OCI-LY7 (cell line): ENCODE measurements at regions not wholly inside any gene's neighbourhood (a gene's known extent, or its start where the extent isn't known, plus 50 kb on each side); places are given as distances from the start of the nearest gene placed in this dataset.
A peak's percentile ranks its signal among the peaks of the same experiment; 100 is the strongest.

Experiments used
- BruUV-seq: library from RNA; stranded (reverse); fragments of 400-500 nt; replicated peaks from 2 replicates; lab custom pipeline; 2021; lab: Mats Ljungman, UMichigan
- CTCF ChIA-PET: fragments of 300-600 bp; sonication (Branson Sonifier 250); formaldehyde crosslinking; loops from one replicate; lab custom pipeline; 2022; ENCODE audit warnings: antibody characterized with exemption; ENCODE audit not compliant: unreplicated experiment; lab: Charles Lee
- POLR2A ChIA-PET: fragments of 300-600 bp; sonication (Branson Sonifier 250); formaldehyde crosslinking; loops from one replicate; lab custom pipeline; 2022; ENCODE audit warnings: antibody characterized with exemption; lab: Charles Lee
- DNase-seq: peaks from one replicate; pipeline ENCODE4 v3.0.0-alpha.2; 2015; ENCODE audit warnings: low spot score
- H2AFZ ChIP-seq: fragments of 200-600 bp; sonication (generic), shearing (Covaris generic); 2 replicates; pipeline ENCODE4 v1.6.1; 2014; ENCODE audit warnings: mild to moderate bottlenecking, antibody characterized with exemption, low read length, moderate library complexity
- H3K27ac ChIP-seq: fragments of 200-600 bp; sonication (generic); 2 replicates; pipeline ENCODE4 v1.5.1; 2014; ENCODE audit warnings: mixed run types, low read depth, mild to moderate bottlenecking, moderate library complexity, low read length, inconsistent platforms; ENCODE audit not compliant: poor library complexity, severe bottlenecking
- H3K36me3 ChIP-seq: fragments of 200-600 bp; sonication (generic); 2 replicates; pipeline ENCODE4 v1.6.1; 2014; ENCODE audit warnings: mild to moderate bottlenecking, antibody characterized with exemption, low read length, moderate library complexity, mixed read lengths; ENCODE audit not compliant: insufficient read depth
- H3K4me1 ChIP-seq: fragments of 200-600 bp; sonication (generic); 2 replicates; pipeline ENCODE4 v1.5.1; 2014; ENCODE audit warnings: mild to moderate bottlenecking, low read length; ENCODE audit not compliant: insufficient read depth, poor library complexity, severe bottlenecking
- H3K4me2 ChIP-seq: fragments of 200-600 bp; sonication (generic); 2 replicates; pipeline ENCODE4 v1.6.1; 2014; ENCODE audit warnings: mild to moderate bottlenecking, low read length
- H3K4me3 ChIP-seq: fragments of 200-600 bp; sonication (generic); 2 replicates; pipeline ENCODE4 v1.5.1; 2014; ENCODE audit warnings: mild to moderate bottlenecking, low read depth, low read length; ENCODE audit not compliant: poor library complexity, severe bottlenecking
- H3K79me2 ChIP-seq: fragments of 200-600 bp; sonication (generic); 2 replicates; pipeline ENCODE4 v1.6.1; 2016; ENCODE audit warnings: low read depth, mild to moderate bottlenecking, low read length, moderate library complexity, mixed read lengths; ENCODE audit not compliant: insufficient read depth
- H3K9me2 ChIP-seq: fragments of 200-600 bp; sonication (generic); 2 replicates; pipeline ENCODE4 v1.6.1; 2016; ENCODE audit warnings: mild to moderate bottlenecking, low read length, mixed read lengths; ENCODE audit not compliant: insufficient read depth
- H3K9me3 ChIP-seq: fragments of 200-600 bp; sonication (generic); 2 replicates; pipeline ENCODE4 v1.6.1; 2014; ENCODE audit warnings: mild to moderate bottlenecking, mixed run types, low read length, mixed read lengths
- H4K20me1 ChIP-seq: fragments of 200-600 bp; sonication (generic); 2 replicates; pipeline ENCODE4 v1.6.1; 2014; ENCODE audit warnings: mild to moderate bottlenecking, antibody characterized with exemption, low read length, moderate library complexity, mixed read lengths; ENCODE audit not compliant: insufficient read depth
- CTCF ChIP-seq: fragments of 200-600 bp; sonication (generic); conservative IDR thresholded peaks from 2 replicates; pipeline ENCODE4 v1.5.1; 2014; ENCODE audit warnings: mild to moderate bottlenecking, antibody characterized with exemption, low read length, moderate library complexity, mixed read lengths
- EZH2phosphoT487 ChIP-seq: fragments of 200-600 bp; sonication (generic); IDR thresholded peaks from 2 replicates; pipeline ENCODE4 v1.6.1; 2018; ENCODE audit warnings: low read depth, borderline replicate concordance, mild to moderate bottlenecking, mixed run types, antibody characterized with exemption, low read length, moderate library complexity, mixed read lengths
- intact Hi-C: fragments of 100-400 bp; cut with micrococcal nuclease; formaldehyde crosslinking; loops from one replicate; pipeline ENCODE4 v1.10.0; 2022; ENCODE audit not compliant: unreplicated experiment

- no TSS peak for BruUV-seq
- DNase-seq, result no peak
These were observed 82.0 kb upstream of the NEDD4L start for GRCh38 chr18:57961876-57962505.

GRCh38 chr18:57961411-57961810 lies 82.6 kb upstream of the NEDD4L start:
- ChIA-PET CTCF (no interaction called here), POLR2A (no interaction called here)
- Histone ChIP-seq H3K4me1 (no peaks in the 10 kb centered on the region), H3K79me2 (no peaks in the 10 kb centered on the region), H3K36me3 (no peaks in the 10 kb centered on the region), H3K9me2 (no peaks in the 10 kb centered on the region), H4K20me1 (no peaks in the 10 kb centered on the region), H3K27ac (no peak overlapping the region), H3K4me2 (no peak overlapping the region), H3K4me3 (no peak overlapping the region), H2AFZ (no peak overlapping the region), H3K9me3 (no peaks in the 10 kb centered on the region)
- BruUV-seq, result no TSS peak
- intact Hi-C loops, result loop anchor here (10.0 kb wide), 1 partner anchor 163 kb away; no protein-coding TSS in a partner anchor
- DNase-seq, result no peak
- TF ChIP-seq EZH2phosphoT487 (no peak), CTCF (no peak)

More at GRCh38 chr18:57961876-57962505, 82.0 kb upstream of the NEDD4L start:
- ChIA-PET POLR2A (no interaction called here), CTCF (interaction anchor here (0.6 kb wide), 1 partner anchor 174 kb away, joined by 3 read pairs; no protein-coding TSS in a partner anchor)
- no peak overlapping the region for H3K4me3 ChIP-seq
- H2AFZ ChIP-seq, result no peak overlapping the region
- TF ChIP-seq CTCF (no peak), EZH2phosphoT487 (no peak)
- H3K9me2 ChIP-seq, result no peaks in the 10 kb centered on the region
- intact Hi-C loops, result loop anchor here (10.0 kb wide), 1 partner anchor 163 kb away; no protein-coding TSS in a partner anchor
- H3K4me1 ChIP-seq, result no peaks in the 10 kb centered on the region
- H3K9me3 ChIP-seq, result no peaks in the 10 kb centered on the region
- no peak overlapping the region for H3K27ac ChIP-seq
- no peaks in the 10 kb centered on the region for H4K20me1 ChIP-seq
- H3K79me2 ChIP-seq, result no peaks in the 10 kb centered on the region
- no peak overlapping the region for H3K4me2 ChIP-seq
- no peaks in the 10 kb centered on the region for H3K36me3 ChIP-seq

GRCh38 chr18:57959278-57959677 lies 84.7 kb upstream of the NEDD4L start:
- Histone ChIP-seq H3K27ac (no peak overlapping the region), H3K36me3 (no peaks in the 10 kb centered on the region), H3K9me2 (no peaks in the 10 kb centered on the region), H3K4me3 (no peak overlapping the region), H3K4me2 (no peak overlapping the region), H3K4me1 (no peaks in the 10 kb centered on the region), H4K20me1 (no peaks in the 10 kb centered on the region), H3K9me3 (no peaks in the 10 kb centered on the region), H2AFZ (no peak overlapping the region), H3K79me2 (no peaks in the 10 kb centered on the region)
- BruUV-seq, result no TSS peak
- POLR2A ChIA-PET, result interaction anchor here (1.2 kb wide), 1 partner anchor 15 kb away, joined by 3 read pairs; no protein-coding TSS in a partner anchor
- intact Hi-C loops, result no loop called here
- TF ChIP-seq EZH2phosphoT487 (no peak), CTCF (peak; percentile 59; the same call in 1 of the 2 replicates)
- DNase-seq, result peak; percentile 21
- CTCF ChIA-PET, result no interaction called here
